ENCODE measurements at regions not wholly inside any gene's neighbourhood (a gene's known extent, or its start where the extent isn't known, plus 50 kb on each side); places are given as distances from the start of the nearest gene placed in this dataset.

DNA sequence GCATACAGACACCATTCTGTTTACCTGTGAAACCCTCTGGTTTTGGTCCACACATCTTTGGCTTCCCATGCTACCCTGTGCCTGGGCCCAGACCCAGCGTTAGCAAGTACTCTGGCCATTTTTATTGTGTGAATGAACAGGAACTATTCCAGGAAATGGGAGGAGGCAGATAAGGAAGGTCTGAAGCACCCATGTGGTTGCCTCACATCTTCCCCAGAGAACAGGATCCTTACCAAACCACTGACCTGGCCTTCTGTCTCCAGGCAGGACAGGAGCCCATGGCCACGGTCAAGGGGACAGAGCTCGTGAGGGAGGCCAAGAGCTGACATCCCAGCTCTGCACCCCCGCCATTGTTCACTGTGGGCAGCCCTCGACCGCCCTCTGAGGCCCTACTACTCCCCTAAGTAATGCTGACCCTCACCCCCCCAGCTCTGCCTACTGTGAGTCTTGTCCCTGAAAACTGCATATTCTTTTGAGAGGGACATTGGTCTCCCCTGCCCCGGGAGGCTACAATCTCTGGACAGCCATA, 97.7 kb upstream of the TP53I11 start:
- TF ChIP-seq POLR2A (IDR thresholded peaks at IDR 0.05), result no peak
- TF ChIP-seq, protein P1, sequence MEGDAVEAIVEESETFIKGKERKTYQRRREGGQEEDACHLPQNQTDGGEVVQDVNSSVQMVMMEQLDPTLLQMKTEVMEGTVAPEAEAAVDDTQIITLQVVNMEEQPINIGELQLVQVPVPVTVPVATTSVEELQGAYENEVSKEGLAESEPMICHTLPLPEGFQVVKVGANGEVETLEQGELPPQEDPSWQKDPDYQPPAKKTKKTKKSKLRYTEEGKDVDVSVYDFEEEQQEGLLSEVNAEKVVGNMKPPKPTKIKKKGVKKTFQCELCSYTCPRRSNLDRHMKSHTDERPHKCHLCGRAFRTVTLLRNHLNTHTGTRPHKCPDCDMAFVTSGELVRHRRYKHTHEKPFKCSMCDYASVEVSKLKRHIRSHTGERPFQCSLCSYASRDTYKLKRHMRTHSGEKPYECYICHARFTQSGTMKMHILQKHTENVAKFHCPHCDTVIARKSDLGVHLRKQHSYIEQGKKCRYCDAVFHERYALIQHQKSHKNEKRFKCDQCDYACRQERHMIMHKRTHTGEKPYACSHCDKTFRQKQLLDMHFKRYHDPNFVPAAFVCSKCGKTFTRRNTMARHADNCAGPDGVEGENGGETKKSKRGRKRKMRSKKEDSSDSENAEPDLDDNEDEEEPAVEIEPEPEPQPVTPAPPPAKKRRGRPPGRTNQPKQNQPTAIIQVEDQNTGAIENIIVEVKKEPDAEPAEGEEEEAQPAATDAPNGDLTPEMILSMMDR (IDR thresholded peaks at IDR 0.05), result no peak

Data from esophagus squamous epithelium (tissue), 4 donors.